ENCODE measurements at regions not wholly inside any gene's neighbourhood (a gene's known extent, or its start where the extent isn't known, plus 50 kb on each side); places are given as distances from the start of the nearest gene placed in this dataset.

GRCh38 chr4:52197306-52197705 lies 146.2 kb downstream of the SPATA18 start:
- TF ChIP-seq CTCF (IDR thresholded peaks at IDR 0.05): no peak
- H3K4me1 Mint-ChIP-seq (ENCODE audit: low read depth): peaks cover 7% of the 10 kb centered on the region
- no peaks in the 10 kb centered on the region for H3K27me3 Mint-ChIP-seq (ENCODE audit: low read depth)
- no peak overlapping the region for H3K27ac Mint-ChIP-seq (ENCODE audit: unreplicated experiment)
- no peak for DNase-seq (ENCODE audit: low spot score)
- no peaks in the 10 kb centered on the region for H3K9me3 Mint-ChIP-seq (ENCODE audit: low read depth)
- no peak overlapping the region for H3K4me3 Mint-ChIP-seq (ENCODE audit: unreplicated experiment)
- H3K36me3 Mint-ChIP-seq (ENCODE audit: low read depth): no peaks in the 10 kb centered on the region

GRCh38 chr4:52198294-52198693 lies 147.2 kb downstream of the SPATA18 start:
- no peak overlapping the region for H3K4me3 Mint-ChIP-seq (ENCODE audit: unreplicated experiment)

GRCh38 chr4:52199574-52200338 lies 148.7 kb downstream of the SPATA18 start:
- Mint-ChIP-seq H3K4me3 (ENCODE audit: unreplicated experiment) (no peak overlapping the region), H3K36me3 (ENCODE audit: low read depth) (no peaks in the 10 kb centered on the region), H3K9me3 (ENCODE audit: low read depth) (no peaks in the 10 kb centered on the region), H3K27ac (ENCODE audit: unreplicated experiment) (no peak overlapping the region), H3K27me3 (ENCODE audit: low read depth) (no peaks in the 10 kb centered on the region), H3K4me1 (ENCODE audit: low read depth) (peaks cover 16% of the 10 kb centered on the region)
- TF ChIP-seq CTCF (IDR thresholded peaks at IDR 0.05): no peak
- DNase-seq (ENCODE audit: low spot score): no peak

More at GRCh38 chr4:52198294-52198693, 147.2 kb downstream of the SPATA18 start:
- Mint-ChIP-seq H3K9me3 (ENCODE audit: low read depth) (no peaks in the 10 kb centered on the region), H3K27me3 (ENCODE audit: low read depth) (no peaks in the 10 kb centered on the region), H3K4me1 (ENCODE audit: low read depth) (peaks cover 12% of the 10 kb centered on the region), H3K27ac (ENCODE audit: unreplicated experiment) (no peak overlapping the region), H3K36me3 (ENCODE audit: low read depth) (no peaks in the 10 kb centered on the region)
- no peak for TF ChIP-seq CTCF (IDR thresholded peaks at IDR 0.05)
- no peak for DNase-seq (ENCODE audit: low spot score)

- H3K4me1 Mint-ChIP-seq (ENCODE audit: low read depth): peaks cover 16% of the 10 kb centered on the region
- H3K27me3 Mint-ChIP-seq (ENCODE audit: low read depth): no peaks in the 10 kb centered on the region
- DNase-seq (ENCODE audit: low spot score): no peak
- H3K36me3 Mint-ChIP-seq (ENCODE audit: low read depth): no peaks in the 10 kb centered on the region
- no peak overlapping the region for H3K4me3 Mint-ChIP-seq (ENCODE audit: unreplicated experiment)
- H3K9me3 Mint-ChIP-seq (ENCODE audit: low read depth): no peaks in the 10 kb centered on the region
- no peak for TF ChIP-seq CTCF (IDR thresholded peaks at IDR 0.05)
- no peak overlapping the region for H3K27ac Mint-ChIP-seq (ENCODE audit: unreplicated experiment)
Observed at GRCh38 chr4:52200339-52200725, 149.2 kb downstream of the SPATA18 start.

- H3K27me3 Mint-ChIP-seq (ENCODE audit: low read depth): peaks cover 3% of the 10 kb centered on the region
- no peaks in the 10 kb centered on the region for H3K9me3 Mint-ChIP-seq (ENCODE audit: low read depth)
- no peak for DNase-seq (ENCODE audit: low spot score)
- H3K4me3 Mint-ChIP-seq (ENCODE audit: unreplicated experiment): no peak overlapping the region
- peaks cover 16% of the 10 kb centered on the region for H3K4me1 Mint-ChIP-seq (ENCODE audit: low read depth)
- TF ChIP-seq CTCF (IDR thresholded peaks at IDR 0.05): no peak
- no peaks in the 10 kb centered on the region for H3K36me3 Mint-ChIP-seq (ENCODE audit: low read depth)
- no peak overlapping the region for H3K27ac Mint-ChIP-seq (ENCODE audit: unreplicated experiment)
Observed at GRCh38 chr4:52201715-52202114, 150.6 kb downstream of the SPATA18 start.
